GM23248 (cell line): ENCODE measurements at regions not wholly inside any gene's neighbourhood (a gene's known extent, or its start where the extent isn't known, plus 50 kb on each side); places are given as distances from the start of the nearest gene placed in this dataset.

Experiments used
- DNase-seq: peaks from one replicate; pipeline ENCODE4 v3.0.0-alpha.2; 2015
- H2AFZ ChIP-seq: fragments of 200-600 bp; sonication (generic); 2 replicates; pipeline ENCODE4 v1.6.1; 2016; ENCODE audit warnings: antibody characterized with exemption
- H3F3A ChIP-seq: fragments of 200-600 bp; sonication (generic); 2 replicates; pipeline ENCODE4 v1.6.1; 2016; ENCODE audit warnings: mild to moderate bottlenecking, antibody characterized with exemption, mixed run types; ENCODE audit not compliant: insufficient read depth
- H3K27ac ChIP-seq: fragments of 200-600 bp; sonication (generic); 2 replicates; pipeline ENCODE4 v1.5.1; 2016; ENCODE audit warnings: mild to moderate bottlenecking
- H3K27me3 ChIP-seq: fragments of 200-600 bp; sonication (generic); replicated peaks from 2 replicates; pipeline ENCODE4 v1.6.1; 2016; ENCODE audit warnings: mild to moderate bottlenecking; ENCODE audit not compliant: insufficient read depth
- H3K36me3 ChIP-seq: fragments of 200-600 bp; sonication (generic); 2 replicates; pipeline ENCODE4 v1.6.1; 2016; ENCODE audit warnings: low read depth, mild to moderate bottlenecking
- H3K4me1 ChIP-seq: fragments of 200-600 bp; sonication (generic); 2 replicates; pipeline ENCODE4 v1.6.1; 2016; ENCODE audit warnings: mild to moderate bottlenecking; ENCODE audit not compliant: insufficient read depth
- H3K4me2 ChIP-seq: fragments of 200-600 bp; sonication (generic); one replicate; pipeline ENCODE4 v1.6.1; 2016; ENCODE audit warnings: mild to moderate bottlenecking; ENCODE audit not compliant: unreplicated experiment
- H3K4me3 ChIP-seq: fragments of 200-600 bp; sonication (generic); 2 replicates; pipeline ENCODE4 v1.5.1; 2016; ENCODE audit warnings: mild to moderate bottlenecking
- H3K79me2 ChIP-seq: fragments of 200-600 bp; sonication (generic); 2 replicates; pipeline ENCODE4 v1.6.1; 2016; ENCODE audit warnings: mild to moderate bottlenecking; ENCODE audit not compliant: insufficient read depth
- H3K9ac ChIP-seq: fragments of 200-600 bp; sonication (generic); 2 replicates; pipeline ENCODE4 v1.6.1; 2016; ENCODE audit warnings: mild to moderate bottlenecking
- H3K9me2 ChIP-seq: fragments of 200-600 bp; sonication (generic); 2 replicates; pipeline ENCODE4 v1.6.1; 2016; ENCODE audit warnings: mixed run types, mild to moderate bottlenecking, moderate library complexity; ENCODE audit not compliant: insufficient read depth
- H3K9me3 ChIP-seq: fragments of 200-600 bp; sonication (generic); one replicate; pipeline ENCODE4 v1.6.1; 2017; ENCODE audit warnings: low read depth
- H4K20me1 ChIP-seq: fragments of 200-600 bp; sonication (generic); 2 replicates; pipeline ENCODE4 v1.6.0; 2016; ENCODE audit not compliant: insufficient read depth
- EZH2 ChIP-seq: fragments of 200-600 bp; sonication (generic); IDR thresholded peaks from 2 replicates; pipeline ENCODE4 v1.6.1; 2018; ENCODE audit warnings: antibody characterized with exemption, mild to moderate bottlenecking; ENCODE audit not compliant: insufficient read depth, poor library complexity, severe bottlenecking
- EZH2phosphoT487 ChIP-seq: fragments of 200-600 bp; sonication (generic); IDR thresholded peaks from 2 replicates; pipeline ENCODE4 v1.6.1; 2018; ENCODE audit warnings: antibody characterized with exemption, moderate library complexity, mild to moderate bottlenecking, low read depth; ENCODE audit not compliant: insufficient read depth
- WGBS, 2 experiments: methylation state at CpG; one replicate each; pipeline ENCODE4 v1.1.6; 2015 to 2017; ENCODE audit warnings: low lambda C conversion rate in 2 of 2, low coverage in 1 of 2; ENCODE audit errors: missing lambda C conversion rate in 2 of 2; 5-methylcytosine and 5-hydroxymethylcytosine counted together
- in situ Hi-C: fragments of 300-500 bp; cut with MboI; formaldehyde crosslinking; loops from 2 replicates; pipeline ENCODE4 v1.15.0; 2020

- H3F3A ChIP-seq = peaks cover 54% of the 10 kb centered on the region
- peak overlapping the region; percentile 74 for H3K9ac ChIP-seq
- DNase-seq = peak; percentile 94
- no peaks in the 10 kb centered on the region for H3K27me3 ChIP-seq
- in situ Hi-C loops = no loop called here
- WGBS, 2 experiments = 2 to 7% methylated on average over 2 of the region's 2 CpGs
- no peak for TF ChIP-seq EZH2phosphoT487
- TF ChIP-seq EZH2 = no peak
- H4K20me1 ChIP-seq = no peaks in the 10 kb centered on the region
- H3K27ac ChIP-seq = peak overlapping the region; percentile 95
- no peaks in the 10 kb centered on the region; the same call in 1 of the 2 replicates for H3K9me2 ChIP-seq
- H3K36me3 ChIP-seq = no peaks in the 10 kb centered on the region
- no peaks in the 10 kb centered on the region for H3K79me2 ChIP-seq
- H3K4me2 ChIP-seq = peak overlapping the region; percentile 27
- H3K9me3 ChIP-seq = no peaks in the 10 kb centered on the region
- H2AFZ ChIP-seq = no peak overlapping the region
- H3K4me1 ChIP-seq = peaks cover 53% of the 10 kb centered on the region
- no peak overlapping the region for H3K4me3 ChIP-seq
These were observed 121.5 kb downstream of the CCDC34 start for GRCh38 chr11:27241311-27242122.

DNA sequence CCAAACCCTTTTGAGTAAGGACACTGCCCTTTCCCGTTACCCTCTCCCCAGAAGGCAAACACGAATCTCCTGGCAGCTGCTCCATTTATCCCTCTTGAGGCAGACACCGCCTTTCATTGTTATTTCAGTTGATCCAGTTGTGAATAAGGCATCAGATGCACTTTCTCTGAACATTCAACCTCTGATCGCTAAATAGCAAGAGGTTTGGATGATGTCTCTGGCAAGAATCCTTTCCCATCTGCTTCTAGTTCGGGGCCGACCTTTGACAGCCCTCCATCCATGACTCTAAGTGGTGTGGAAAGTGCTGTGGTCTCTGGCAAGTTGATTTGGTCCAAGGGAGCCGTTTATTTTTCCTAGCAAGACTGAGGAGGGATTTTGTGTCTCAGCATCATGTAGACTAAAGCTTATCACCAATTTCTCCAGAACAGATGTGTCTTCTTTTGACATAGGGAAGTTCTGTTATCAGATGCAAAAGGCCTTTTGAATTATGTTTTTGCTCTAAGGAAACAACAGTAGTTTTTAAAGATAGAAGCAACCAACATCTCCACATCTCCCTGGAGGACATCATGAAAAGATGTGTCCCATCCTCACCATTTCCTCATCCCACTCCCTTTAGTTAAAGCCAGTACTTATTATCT, 123.6 kb downstream of the CCDC34 start:
- 7 to 9% methylated on average over 7 of the region's 7 CpGs for WGBS, 2 experiments
- H3K9me2 ChIP-seq = no peaks in the 10 kb centered on the region
- H3K9ac ChIP-seq = peak overlapping the region; percentile 40
- peaks cover 63% of the 10 kb centered on the region for H3F3A ChIP-seq
- peak overlapping the region; percentile 82 for H3K27ac ChIP-seq
- H2AFZ ChIP-seq = no peak overlapping the region
- H3K79me2 ChIP-seq = no peaks in the 10 kb centered on the region
- H3K4me2 ChIP-seq = peak overlapping the region; percentile 42
- peak; percentile 82 for DNase-seq
- H3K27me3 ChIP-seq = no peaks in the 10 kb centered on the region
- peaks cover 64% of the 10 kb centered on the region for H3K4me1 ChIP-seq
- TF ChIP-seq EZH2 (no peak), EZH2phosphoT487 (0 out of 2 replicates have a peak, but pooled peaks have one; percentile 48)
- H3K4me3 ChIP-seq = no peak overlapping the region
- no peaks in the 10 kb centered on the region for H4K20me1 ChIP-seq
- in situ Hi-C loops = no loop called here
- no peaks in the 10 kb centered on the region for H3K9me3 ChIP-seq
- no peaks in the 10 kb centered on the region for H3K36me3 ChIP-seq

- H4K20me1 ChIP-seq = no peaks in the 10 kb centered on the region
- H3K79me2 ChIP-seq = no peaks in the 10 kb centered on the region
- peak overlapping the region; percentile 82 for H3K27ac ChIP-seq
- peaks cover 64% of the 10 kb centered on the region for H3F3A ChIP-seq
- H2AFZ ChIP-seq = no peak overlapping the region
- no peaks in the 10 kb centered on the region for H3K36me3 ChIP-seq
- no peak for DNase-seq
- H3K9ac ChIP-seq = peak overlapping the region; percentile 40
- TF ChIP-seq EZH2 (no peak), EZH2phosphoT487 (no peak)
- H3K9me3 ChIP-seq = no peaks in the 10 kb centered on the region
- H3K27me3 ChIP-seq = no peaks in the 10 kb centered on the region
- peak overlapping the region; percentile 42 for H3K4me2 ChIP-seq
- in situ Hi-C loops = no loop called here
- H3K9me2 ChIP-seq = no peaks in the 10 kb centered on the region
- H3K4me3 ChIP-seq = no peak overlapping the region
- peaks cover 68% of the 10 kb centered on the region for H3K4me1 ChIP-seq
These were observed 124.2 kb downstream of the CCDC34 start for GRCh38 chr11:27238811-27239210.

DNA sequence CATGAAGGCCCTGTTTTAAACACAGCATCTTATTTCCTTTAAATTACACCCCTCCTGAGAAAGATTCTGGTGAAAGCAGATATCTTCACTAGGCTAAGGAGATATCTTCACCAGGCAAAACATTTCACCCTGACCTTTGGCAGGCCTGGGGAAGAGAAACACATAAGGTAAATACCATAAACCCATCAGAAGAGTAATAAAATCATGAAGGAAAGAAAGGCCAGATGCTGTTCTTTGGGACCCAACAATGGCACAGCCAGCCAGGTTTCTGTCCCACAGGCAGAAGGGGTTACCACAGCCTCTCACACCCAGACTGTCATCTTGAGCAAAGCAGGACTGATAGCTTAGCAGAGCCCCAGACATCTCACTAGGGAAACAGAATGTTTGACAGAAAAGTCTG, 125.4 kb downstream of the CCDC34 start:
- no peaks in the 10 kb centered on the region for H4K20me1 ChIP-seq
- H3K4me1 ChIP-seq = peaks cover 68% of the 10 kb centered on the region
- H3K36me3 ChIP-seq = no peaks in the 10 kb centered on the region
- H3K27ac ChIP-seq = no peak overlapping the region
- no peak overlapping the region for H3K4me3 ChIP-seq
- no peak overlapping the region for H2AFZ ChIP-seq
- H3K79me2 ChIP-seq = no peaks in the 10 kb centered on the region
- in situ Hi-C loops = no loop called here
- no peaks in the 10 kb centered on the region for H3K9me2 ChIP-seq
- no peak for DNase-seq
- TF ChIP-seq EZH2 (no peak), EZH2phosphoT487 (no peak)
- H3K4me2 ChIP-seq = no peak overlapping the region
- no peak overlapping the region for H3K9ac ChIP-seq
- no peaks in the 10 kb centered on the region for H3K9me3 ChIP-seq
- H3F3A ChIP-seq = peaks cover 66% of the 10 kb centered on the region
- no peaks in the 10 kb centered on the region for H3K27me3 ChIP-seq
